GM12878 (cell line): ENCODE measurements at regions not wholly inside any gene's neighbourhood (a gene's known extent, or its start where the extent isn't known, plus 50 kb on each side); places are given as distances from the start of the nearest gene placed in this dataset.
A peak's percentile ranks its signal among the peaks of the same experiment; 100 is the strongest.

Experiments
- ASH2L ChIP-seq: fragments of 300-600, 200-600 bp; sonication (generic); IDR thresholded peaks from 2 replicates; pipeline ENCODE4 v1.6.1; 2017; ENCODE audit warnings: low read depth, mild to moderate bottlenecking, borderline replicate concordance
- BHLHE40 ChIP-seq, 2 experiments: fragments of 450-650 bp in 1 of 2; IDR thresholded peaks; 2 replicates each; pipeline ENCODE4 v1.6.1; 2011 to 2017; ENCODE audit warnings: low read depth in 2 of 2, borderline replicate concordance in 1 of 2, improper control_type of control experiment in 1 of 2, low read length in 1 of 2, mild to moderate bottlenecking in 1 of 2
- BMI1 ChIP-seq: fragments of 450-650 bp; IDR thresholded peaks from 2 replicates; pipeline ENCODE4 v1.6.1; 2016; ENCODE audit warnings: mild to moderate bottlenecking, moderate library complexity, borderline replicate concordance
- JUNB ChIP-seq: IDR thresholded peaks from 2 replicates; pipeline ENCODE4 v1.6.1; 2016; ENCODE audit warnings: antibody characterized with exemption, mild to moderate bottlenecking
- MTA2 ChIP-seq: fragments of 450-650 bp; IDR thresholded peaks from 2 replicates; pipeline ENCODE4 v1.6.1; 2016; ENCODE audit warnings: low read depth, mild to moderate bottlenecking, moderate library complexity
- NRF1 ChIP-seq: conservative IDR thresholded peaks from 2 replicates; pipeline ENCODE4 v1.6.1; 2011; ENCODE audit warnings: mild to moderate bottlenecking, low read depth, low read length, improper control_type of control experiment
- POLR2AphosphoS5 ChIP-seq: IDR thresholded peaks from 2 replicates; pipeline ENCODE4 v1.6.1; 2011; ENCODE audit warnings: mild to moderate bottlenecking, low read length, inconsistent platforms
- RUNX3 ChIP-seq: IDR thresholded peaks from 2 replicates; pipeline ENCODE4 v1.6.1; 2012; ENCODE audit warnings: low read length, inconsistent platforms
- SIX5 ChIP-seq: IDR thresholded peaks from 2 replicates; pipeline ENCODE4 v1.6.1; 2011; ENCODE audit warnings: mild to moderate bottlenecking, low read depth, low read length, moderate library complexity; ENCODE audit not compliant: severe bottlenecking
- SRF ChIP-seq, 2 experiments: IDR thresholded peaks; 2 replicates each; pipeline ENCODE4 v1.6.1; 2011; ENCODE audit warnings: low read depth in 2 of 2, low read length in 2 of 2, mild to moderate bottlenecking in 1 of 2, moderate library complexity in 1 of 2
- SUZ12 ChIP-seq: fragments of 200-600 bp; sonication (generic); IDR thresholded peaks from one replicate; pipeline ENCODE4 v1.6.1; 2018; ENCODE audit warnings: antibody characterized with exemption, mild to moderate bottlenecking; ENCODE audit not compliant: unreplicated experiment
- WRNIP1 ChIP-seq: IDR thresholded peaks from 2 replicates; pipeline ENCODE4 v1.6.1; 2011; ENCODE audit warnings: low read depth, low read length, improper control_type of control experiment, borderline replicate concordance
- ZNF24 ChIP-seq: fragments of 450-650 bp; IDR thresholded peaks from 2 replicates; pipeline ENCODE4 v1.6.1; 2017; ENCODE audit warnings: antibody characterized with exemption, mild to moderate bottlenecking
- ZNF384 ChIP-seq: IDR thresholded peaks from 2 replicates; pipeline ENCODE4 v1.6.1; 2012; ENCODE audit warnings: low read depth, mild to moderate bottlenecking, low read length, improper control_type of control experiment, borderline replicate concordance
- TF ChIP-seq, protein P1 (sequence below): fragments of 450-650 bp; IDR thresholded peaks from 2 replicates; pipeline ENCODE4 v1.6.1; 2017; ENCODE audit warnings: mild to moderate bottlenecking, moderate library complexity
- TF ChIP-seq, protein P2 (sequence below): fragments of 450-650 bp; IDR thresholded peaks from 2 replicates; pipeline ENCODE4 v1.6.1; 2017; ENCODE audit warnings: borderline replicate concordance
- TF ChIP-seq, protein P3 (sequence below): fragments of 450-650 bp; IDR thresholded peaks from 2 replicates; pipeline ENCODE4 v1.6.1; 2017; ENCODE audit warnings: mild to moderate bottlenecking
- TF ChIP-seq, protein P4 (sequence below), 3 experiments: IDR thresholded peaks in 2 of 3; conservative IDR thresholded peaks in 1 of 3; 2 replicates each; pipeline ENCODE4 v1.5.1; 2011; ENCODE audit warnings: low read depth in 3 of 3, low read length in 3 of 3, mild to moderate bottlenecking in 3 of 3, control low read depth in 2 of 3, moderate library complexity in 2 of 3, inconsistent platforms in 1 of 3, mixed read lengths in 1 of 3; ENCODE audit not compliant: control insufficient read depth in 2 of 3, insufficient read depth in 1 of 3; ENCODE audit errors: extremely low read depth in 1 of 3
- TF ChIP-seq, protein P5 (sequence below): IDR thresholded peaks from 2 replicates; pipeline ENCODE4 v1.6.1; 2012; ENCODE audit warnings: low read depth, low read length, improper control_type of control experiment

DNA sequence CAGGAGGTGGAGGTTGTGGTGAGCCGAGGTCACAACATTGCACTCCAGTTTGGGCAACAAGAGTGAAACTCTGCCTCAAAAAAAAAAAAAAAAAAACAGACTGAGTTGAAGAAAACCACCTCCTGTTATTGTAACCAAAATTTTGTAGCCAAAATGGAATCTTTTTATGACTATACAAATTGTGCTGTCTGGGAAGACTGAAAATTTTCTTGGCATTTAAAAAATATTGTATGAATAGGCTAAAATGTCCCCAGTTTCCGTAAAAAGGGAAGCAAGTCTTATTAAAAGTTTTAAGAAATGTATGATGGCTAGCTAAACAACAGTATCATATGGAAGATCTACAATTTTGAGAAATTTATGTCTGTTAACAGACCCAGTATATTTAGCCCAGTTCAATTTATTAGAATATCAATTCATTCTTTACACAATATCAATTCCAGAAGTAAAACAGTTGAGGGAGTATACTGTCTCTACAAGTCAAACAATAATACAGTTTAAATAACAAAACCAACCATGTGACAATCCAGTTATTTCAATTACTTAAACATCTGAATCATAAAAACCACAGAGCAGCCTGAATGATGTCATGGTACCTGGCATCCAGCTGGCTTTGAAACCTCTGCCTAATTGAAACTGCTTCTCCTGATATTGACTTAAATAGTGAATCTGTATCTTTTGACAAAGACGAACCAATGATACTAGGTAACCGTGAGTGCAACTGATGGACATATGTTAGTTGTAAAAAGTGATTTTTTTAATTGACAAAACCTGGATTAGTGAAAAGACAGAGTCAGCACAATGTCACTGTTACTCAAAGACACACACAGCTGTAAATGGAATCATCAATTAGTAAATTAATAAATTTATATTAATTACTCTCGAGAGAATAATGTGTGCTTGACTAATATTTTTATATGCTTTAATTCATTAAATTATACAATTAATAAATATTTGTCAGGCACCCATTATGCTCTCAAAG lies 166.6 kb upstream of the MARCKS start (continued):
- peak; percentile 47; the same call in 1 of the 2 replicates for TF ChIP-seq MTA2
- TF ChIP-seq RUNX3: peak; percentile 91
- no peak for TF ChIP-seq SRF (IDR thresholded peaks at IDR 0.05; ENCODE audit: low read depth in 2 of 2, low read length in 2 of 2)
- TF ChIP-seq ZNF24: no peak
- TF ChIP-seq ZNF384: peak; percentile 13; the same call in 1 of the 2 replicates
- TF ChIP-seq, protein P1, sequence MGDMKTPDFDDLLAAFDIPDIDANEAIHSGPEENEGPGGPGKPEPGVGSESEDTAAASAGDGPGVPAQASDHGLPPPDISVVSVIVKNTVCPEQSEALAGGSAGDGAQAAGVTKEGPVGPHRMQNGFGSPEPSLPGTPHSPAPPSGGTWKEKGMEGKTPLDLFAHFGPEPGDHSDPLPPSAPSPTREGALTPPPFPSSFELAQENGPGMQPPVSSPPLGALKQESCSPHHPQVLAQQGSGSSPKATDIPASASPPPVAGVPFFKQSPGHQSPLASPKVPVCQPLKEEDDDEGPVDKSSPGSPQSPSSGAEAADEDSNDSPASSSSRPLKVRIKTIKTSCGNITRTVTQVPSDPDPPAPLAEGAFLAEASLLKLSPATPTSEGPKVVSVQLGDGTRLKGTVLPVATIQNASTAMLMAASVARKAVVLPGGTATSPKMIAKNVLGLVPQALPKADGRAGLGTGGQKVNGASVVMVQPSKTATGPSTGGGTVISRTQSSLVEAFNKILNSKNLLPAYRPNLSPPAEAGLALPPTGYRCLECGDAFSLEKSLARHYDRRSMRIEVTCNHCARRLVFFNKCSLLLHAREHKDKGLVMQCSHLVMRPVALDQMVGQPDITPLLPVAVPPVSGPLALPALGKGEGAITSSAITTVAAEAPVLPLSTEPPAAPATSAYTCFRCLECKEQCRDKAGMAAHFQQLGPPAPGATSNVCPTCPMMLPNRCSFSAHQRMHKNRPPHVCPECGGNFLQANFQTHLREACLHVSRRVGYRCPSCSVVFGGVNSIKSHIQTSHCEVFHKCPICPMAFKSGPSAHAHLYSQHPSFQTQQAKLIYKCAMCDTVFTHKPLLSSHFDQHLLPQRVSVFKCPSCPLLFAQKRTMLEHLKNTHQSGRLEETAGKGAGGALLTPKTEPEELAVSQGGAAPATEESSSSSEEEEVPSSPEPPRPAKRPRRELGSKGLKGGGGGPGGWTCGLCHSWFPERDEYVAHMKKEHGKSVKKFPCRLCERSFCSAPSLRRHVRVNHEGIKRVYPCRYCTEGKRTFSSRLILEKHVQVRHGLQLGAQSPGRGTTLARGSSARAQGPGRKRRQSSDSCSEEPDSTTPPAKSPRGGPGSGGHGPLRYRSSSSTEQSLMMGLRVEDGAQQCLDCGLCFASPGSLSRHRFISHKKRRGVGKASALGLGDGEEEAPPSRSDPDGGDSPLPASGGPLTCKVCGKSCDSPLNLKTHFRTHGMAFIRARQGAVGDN: no peak
- no peak for TF ChIP-seq SUZ12
- no peak for TF ChIP-seq POLR2AphosphoS5
- no peak for TF ChIP-seq ASH2L
- TF ChIP-seq BHLHE40 (IDR thresholded peaks at IDR 0.05; ENCODE audit: borderline replicate concordance in 1 of 2, low read depth in 2 of 2, low read length in 1 of 2): peak in 1 of 2 experiments; percentile 19; a peak in 1 of 4 replicates
- peak; percentile 81 for TF ChIP-seq JUNB
- TF ChIP-seq, protein P2, sequence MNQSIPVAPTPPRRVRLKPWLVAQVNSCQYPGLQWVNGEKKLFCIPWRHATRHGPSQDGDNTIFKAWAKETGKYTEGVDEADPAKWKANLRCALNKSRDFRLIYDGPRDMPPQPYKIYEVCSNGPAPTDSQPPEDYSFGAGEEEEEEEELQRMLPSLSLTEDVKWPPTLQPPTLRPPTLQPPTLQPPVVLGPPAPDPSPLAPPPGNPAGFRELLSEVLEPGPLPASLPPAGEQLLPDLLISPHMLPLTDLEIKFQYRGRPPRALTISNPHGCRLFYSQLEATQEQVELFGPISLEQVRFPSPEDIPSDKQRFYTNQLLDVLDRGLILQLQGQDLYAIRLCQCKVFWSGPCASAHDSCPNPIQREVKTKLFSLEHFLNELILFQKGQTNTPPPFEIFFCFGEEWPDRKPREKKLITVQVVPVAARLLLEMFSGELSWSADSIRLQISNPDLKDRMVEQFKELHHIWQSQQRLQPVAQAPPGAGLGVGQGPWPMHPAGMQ: no peak
- TF ChIP-seq BMI1: no peak
- TF ChIP-seq, protein P3, sequence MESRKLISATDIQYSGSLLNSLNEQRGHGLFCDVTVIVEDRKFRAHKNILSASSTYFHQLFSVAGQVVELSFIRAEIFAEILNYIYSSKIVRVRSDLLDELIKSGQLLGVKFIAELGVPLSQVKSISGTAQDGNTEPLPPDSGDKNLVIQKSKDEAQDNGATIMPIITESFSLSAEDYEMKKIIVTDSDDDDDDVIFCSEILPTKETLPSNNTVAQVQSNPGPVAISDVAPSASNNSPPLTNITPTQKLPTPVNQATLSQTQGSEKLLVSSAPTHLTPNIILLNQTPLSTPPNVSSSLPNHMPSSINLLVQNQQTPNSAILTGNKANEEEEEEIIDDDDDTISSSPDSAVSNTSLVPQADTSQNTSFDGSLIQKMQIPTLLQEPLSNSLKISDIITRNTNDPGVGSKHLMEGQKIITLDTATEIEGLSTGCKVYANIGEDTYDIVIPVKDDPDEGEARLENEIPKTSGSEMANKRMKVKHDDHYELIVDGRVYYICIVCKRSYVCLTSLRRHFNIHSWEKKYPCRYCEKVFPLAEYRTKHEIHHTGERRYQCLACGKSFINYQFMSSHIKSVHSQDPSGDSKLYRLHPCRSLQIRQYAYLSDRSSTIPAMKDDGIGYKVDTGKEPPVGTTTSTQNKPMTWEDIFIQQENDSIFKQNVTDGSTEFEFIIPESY: no peak
- TF ChIP-seq NRF1: no peak
- TF ChIP-seq, protein P4, sequence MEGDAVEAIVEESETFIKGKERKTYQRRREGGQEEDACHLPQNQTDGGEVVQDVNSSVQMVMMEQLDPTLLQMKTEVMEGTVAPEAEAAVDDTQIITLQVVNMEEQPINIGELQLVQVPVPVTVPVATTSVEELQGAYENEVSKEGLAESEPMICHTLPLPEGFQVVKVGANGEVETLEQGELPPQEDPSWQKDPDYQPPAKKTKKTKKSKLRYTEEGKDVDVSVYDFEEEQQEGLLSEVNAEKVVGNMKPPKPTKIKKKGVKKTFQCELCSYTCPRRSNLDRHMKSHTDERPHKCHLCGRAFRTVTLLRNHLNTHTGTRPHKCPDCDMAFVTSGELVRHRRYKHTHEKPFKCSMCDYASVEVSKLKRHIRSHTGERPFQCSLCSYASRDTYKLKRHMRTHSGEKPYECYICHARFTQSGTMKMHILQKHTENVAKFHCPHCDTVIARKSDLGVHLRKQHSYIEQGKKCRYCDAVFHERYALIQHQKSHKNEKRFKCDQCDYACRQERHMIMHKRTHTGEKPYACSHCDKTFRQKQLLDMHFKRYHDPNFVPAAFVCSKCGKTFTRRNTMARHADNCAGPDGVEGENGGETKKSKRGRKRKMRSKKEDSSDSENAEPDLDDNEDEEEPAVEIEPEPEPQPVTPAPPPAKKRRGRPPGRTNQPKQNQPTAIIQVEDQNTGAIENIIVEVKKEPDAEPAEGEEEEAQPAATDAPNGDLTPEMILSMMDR (IDR thresholded peaks at IDR 0.05 in 2 of 3, conservative IDR thresholded peaks at IDR 0.05 in 1 of 3; ENCODE audit: control insufficient read depth in 2 of 3, extremely low read depth in 1 of 3, insufficient read depth in 1 of 3, low read depth in 3 of 3, low read length in 3 of 3): no peak
- TF ChIP-seq, protein P5, sequence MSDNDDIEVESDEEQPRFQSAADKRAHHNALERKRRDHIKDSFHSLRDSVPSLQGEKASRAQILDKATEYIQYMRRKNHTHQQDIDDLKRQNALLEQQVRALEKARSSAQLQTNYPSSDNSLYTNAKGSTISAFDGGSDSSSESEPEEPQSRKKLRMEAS: no peak
- no peak for TF ChIP-seq WRNIP1
- no peak for TF ChIP-seq SIX5
